ENCODE measurements at regions not wholly inside any gene's neighbourhood (a gene's known extent, or its start where the extent isn't known, plus 50 kb on each side); places are given as distances from the start of the nearest gene placed in this dataset.
A peak's percentile ranks its signal among the peaks of the same experiment; 100 is the strongest.

DNA sequence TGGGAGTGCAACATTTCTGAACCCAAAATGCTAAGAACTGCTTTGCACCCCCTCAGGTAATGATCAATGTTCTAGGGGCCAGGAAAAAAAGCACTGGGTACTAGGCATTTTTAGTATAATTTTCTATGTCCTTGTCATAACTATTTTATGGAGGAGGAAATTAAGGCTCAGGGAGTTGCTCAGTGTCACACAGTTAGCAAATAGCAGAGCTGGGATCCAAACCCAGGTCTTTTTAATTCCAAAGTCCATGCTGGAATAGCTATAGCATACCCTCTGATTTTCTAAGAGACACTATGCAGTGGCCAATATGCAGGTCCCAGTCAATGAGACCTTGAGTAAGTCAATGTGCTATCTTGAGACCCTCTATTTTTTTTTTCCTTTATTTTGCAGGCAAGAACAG is 394.5 kb upstream of the USP24 start:
- Histone ChIP-seq H3K4me1 (no peaks in the 10 kb centered on the region), H3K4me3 (no peak overlapping the region), H3K36me3 (no peaks in the 10 kb centered on the region), H3K27me3 (no peaks in the 10 kb centered on the region), H3K9me3 (no peaks in the 10 kb centered on the region), H3K27ac (replicated peaks in 1 of 4) (no peak overlapping the region)
- TF ChIP-seq, protein P1, sequence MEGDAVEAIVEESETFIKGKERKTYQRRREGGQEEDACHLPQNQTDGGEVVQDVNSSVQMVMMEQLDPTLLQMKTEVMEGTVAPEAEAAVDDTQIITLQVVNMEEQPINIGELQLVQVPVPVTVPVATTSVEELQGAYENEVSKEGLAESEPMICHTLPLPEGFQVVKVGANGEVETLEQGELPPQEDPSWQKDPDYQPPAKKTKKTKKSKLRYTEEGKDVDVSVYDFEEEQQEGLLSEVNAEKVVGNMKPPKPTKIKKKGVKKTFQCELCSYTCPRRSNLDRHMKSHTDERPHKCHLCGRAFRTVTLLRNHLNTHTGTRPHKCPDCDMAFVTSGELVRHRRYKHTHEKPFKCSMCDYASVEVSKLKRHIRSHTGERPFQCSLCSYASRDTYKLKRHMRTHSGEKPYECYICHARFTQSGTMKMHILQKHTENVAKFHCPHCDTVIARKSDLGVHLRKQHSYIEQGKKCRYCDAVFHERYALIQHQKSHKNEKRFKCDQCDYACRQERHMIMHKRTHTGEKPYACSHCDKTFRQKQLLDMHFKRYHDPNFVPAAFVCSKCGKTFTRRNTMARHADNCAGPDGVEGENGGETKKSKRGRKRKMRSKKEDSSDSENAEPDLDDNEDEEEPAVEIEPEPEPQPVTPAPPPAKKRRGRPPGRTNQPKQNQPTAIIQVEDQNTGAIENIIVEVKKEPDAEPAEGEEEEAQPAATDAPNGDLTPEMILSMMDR (IDR thresholded peaks at IDR 0.05), result no peak
- TF ChIP-seq POLR2AphosphoS5 (IDR thresholded peaks at IDR 0.05), result no peak
- TF ChIP-seq POLR2A (IDR thresholded peaks at IDR 0.05; ENCODE audit: low read depth), result no peak
- no peak for TF ChIP-seq EP300 (IDR thresholded peaks at IDR 0.05)
- intact Hi-C loops (cut with DNase I), result no loop called here
- peak; percentile 57 for DNase-seq (ENCODE audit: extremely low spot score)

DNA sequence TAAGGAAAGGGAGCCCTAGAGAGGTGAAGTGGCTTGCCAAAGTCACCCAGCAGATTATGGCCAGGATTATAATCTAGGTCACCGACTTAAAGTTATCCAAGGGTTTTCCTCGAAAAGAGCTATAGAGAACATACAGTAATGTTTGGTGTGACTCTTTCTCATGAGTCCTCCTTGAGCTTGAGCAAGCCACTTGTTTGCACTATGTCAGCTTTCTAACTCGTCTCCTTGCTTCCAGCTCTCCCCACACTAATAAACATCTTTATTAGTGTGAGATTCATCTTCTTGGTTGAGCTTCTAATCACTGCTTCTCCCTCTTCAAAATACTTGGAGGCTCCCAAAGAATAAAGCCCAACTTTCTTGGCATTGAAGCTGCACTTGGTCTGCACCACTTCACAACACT is 390.0 kb upstream of the USP24 start:
- Histone ChIP-seq H3K27me3 (no peaks in the 10 kb centered on the region), H3K36me3 (no peaks in the 10 kb centered on the region), H3K9me3 (no peaks in the 10 kb centered on the region), H3K4me3 (no peak overlapping the region), H3K4me1 (no peaks in the 10 kb centered on the region), H3K27ac (replicated peaks in 1 of 4) (peak overlapping the region in 1 of 4 donors; percentile 48)
- 80% methylated on average over 3 of the region's 3 CpGs for WGBS
- intact Hi-C loops (cut with DNase I), result no loop called here
- no peak for DNase-seq (ENCODE audit: extremely low spot score)
- TF ChIP-seq POLR2A (IDR thresholded peaks at IDR 0.05; ENCODE audit: low read depth), result no peak

DNA sequence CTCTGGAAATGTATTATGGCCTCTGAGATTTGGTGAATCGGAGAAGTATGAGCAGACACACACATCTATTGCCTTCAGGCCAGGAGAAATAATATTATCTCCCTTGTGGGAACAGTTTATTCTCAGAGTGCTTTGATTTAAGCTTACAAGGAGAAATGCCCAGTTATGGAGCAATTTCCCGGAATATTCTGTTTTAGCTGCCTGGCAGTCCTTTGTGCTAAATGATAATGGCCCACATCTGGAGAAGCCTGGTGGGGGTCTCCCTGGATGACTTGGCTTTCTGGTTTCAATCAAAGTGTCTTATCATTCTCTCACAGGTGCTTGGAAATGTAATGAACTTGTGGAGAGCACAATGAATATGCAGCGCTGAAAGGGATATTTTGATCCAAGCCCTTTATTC is 389.6 kb upstream of the USP24 start:
- H3K4me3 ChIP-seq, result no peak overlapping the region
- TF ChIP-seq POLR2AphosphoS5 (IDR thresholded peaks at IDR 0.05), result no peak
- no peak for TF ChIP-seq POLR2A (IDR thresholded peaks at IDR 0.05; ENCODE audit: low read depth)
- TF ChIP-seq, protein P1 (IDR thresholded peaks at IDR 0.05), result no peak
- TF ChIP-seq EP300 (IDR thresholded peaks at IDR 0.05), result no peak
- whole genome bisulfite sequencing, result 81% methylated on average over 3 of the region's 3 CpGs
- intact Hi-C loops (cut with DNase I), result no loop called here
- H3K4me1 ChIP-seq, result no peaks in the 10 kb centered on the region
- peak; percentile 86 for DNase-seq (ENCODE audit: extremely low spot score)
- H3K36me3 ChIP-seq, result no peaks in the 10 kb centered on the region
- no peaks in the 10 kb centered on the region for H3K9me3 ChIP-seq
- H3K27ac ChIP-seq (replicated peaks in 1 of 4), result peak overlapping the region in 1 of 4 donors; percentile 48
- H3K27me3 ChIP-seq, result no peaks in the 10 kb centered on the region

DNA sequence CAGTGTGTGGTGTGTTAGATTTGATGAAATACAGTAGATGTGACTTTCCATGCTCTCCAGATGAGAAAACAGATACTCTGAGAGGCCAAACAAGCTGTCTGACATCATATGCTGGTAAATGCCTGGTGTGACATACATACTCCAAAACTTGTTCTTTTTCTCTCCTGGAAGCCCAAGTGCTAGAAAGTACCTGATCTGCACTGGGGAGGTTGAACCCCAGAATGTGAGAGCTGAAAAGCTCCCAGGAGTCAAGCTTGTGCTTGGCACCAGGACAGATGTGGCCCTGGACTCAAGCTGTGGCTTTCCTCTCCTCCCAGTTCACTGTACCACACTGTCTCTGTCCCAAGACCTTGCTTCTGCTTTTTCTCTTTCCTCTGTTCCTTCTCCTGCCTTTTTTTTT is 389.0 kb upstream of the USP24 start:
- no peak overlapping the region for H3K4me3 ChIP-seq
- no peaks in the 10 kb centered on the region for H3K4me1 ChIP-seq
- intact Hi-C loops (cut with DNase I), result no loop called here
- H3K36me3 ChIP-seq, result no peaks in the 10 kb centered on the region
- no peaks in the 10 kb centered on the region for H3K27me3 ChIP-seq
- H3K27ac ChIP-seq (replicated peaks in 1 of 4), result peak overlapping the region in 2 of 4 donors; percentile 27 to 34
- TF ChIP-seq, protein P1 (IDR thresholded peaks at IDR 0.05), result no peak
- TF ChIP-seq POLR2A (IDR thresholded peaks at IDR 0.05; ENCODE audit: low read depth) (no peak), POLR2AphosphoS5 (IDR thresholded peaks at IDR 0.05) (no peak), EP300 (IDR thresholded peaks at IDR 0.05) (no peak)
- no peaks in the 10 kb centered on the region for H3K9me3 ChIP-seq
- peak; percentile 82 for DNase-seq (ENCODE audit: extremely low spot score)

DNA sequence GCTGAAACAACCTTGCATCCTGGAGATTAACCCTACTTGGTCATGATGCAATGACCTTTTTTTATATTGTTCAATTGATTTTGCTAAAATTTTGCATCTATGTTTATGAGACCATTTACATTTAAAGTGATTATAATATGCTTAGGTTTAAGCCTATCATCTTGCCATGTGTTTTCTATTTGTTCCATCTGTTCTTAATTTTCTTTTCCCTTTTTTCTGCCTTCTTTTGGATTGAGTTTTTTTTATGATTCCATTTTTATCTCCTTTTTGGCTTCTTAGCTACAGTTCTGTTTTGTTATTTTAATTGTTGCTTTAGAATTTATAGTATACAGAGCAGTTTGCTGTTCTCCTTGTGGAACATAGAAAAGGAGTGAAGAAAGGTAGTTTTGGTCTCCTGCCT is 385.1 kb upstream of the USP24 start:
- no peaks in the 10 kb centered on the region for H3K36me3 ChIP-seq
- H3K4me3 ChIP-seq, result no peak overlapping the region
- no peaks in the 10 kb centered on the region for H3K27me3 ChIP-seq
- H3K27ac ChIP-seq (replicated peaks in 1 of 4), result no peak overlapping the region
- H3K9me3 ChIP-seq, result no peaks in the 10 kb centered on the region
- intact Hi-C loops (cut with DNase I), result no loop called here
- DNase-seq (ENCODE audit: extremely low spot score), result no peak
- no peaks in the 10 kb centered on the region for H3K4me1 ChIP-seq
- no peak for TF ChIP-seq EP300 (IDR thresholded peaks at IDR 0.05)
- TF ChIP-seq POLR2A (IDR thresholded peaks at IDR 0.05; ENCODE audit: low read depth), result no peak
- TF ChIP-seq, protein P1 (IDR thresholded peaks at IDR 0.05), result no peak
- no peak for TF ChIP-seq POLR2AphosphoS5 (IDR thresholded peaks at IDR 0.05)
